ENCODE measurements at regions not wholly inside any gene's neighbourhood (a gene's known extent, or its start where the extent isn't known, plus 50 kb on each side); places are given as distances from the start of the nearest gene placed in this dataset.

- Histone ChIP-seq H3K4me2 (no peak overlapping the region), H3K36me3 (no peaks in the 10 kb centered on the region), H3K79me2 (ENCODE audit: low read depth) (no peaks in the 10 kb centered on the region), H3K9me3 (ENCODE audit: low read depth) (no peaks in the 10 kb centered on the region), H3K27ac (no peak overlapping the region), H3F3A (ENCODE audit: low read depth) (peaks cover 11% of the 10 kb centered on the region), H3K4me3 (no peak overlapping the region), H4K20me1 (ENCODE audit: low read depth) (peaks cover 8% of the 10 kb centered on the region), H3K9ac (no peak overlapping the region), H3K4me1 (peaks cover 13% of the 10 kb centered on the region), H3K27me3 (no peaks in the 10 kb centered on the region), H2AFZ (replicated peaks) (no peak overlapping the region)
- DNase-seq (ENCODE audit: low spot score) = no peak
- H3K27ac Mint-ChIP-seq = no peak overlapping the region
- no peak overlapping the region for H3K4me3 Mint-ChIP-seq
- H3K27me3 Mint-ChIP-seq (ENCODE audit: insufficient read depth, low read depth) = no peaks in the 10 kb centered on the region
- H3K4me1 Mint-ChIP-seq = peaks cover 11% of the 10 kb centered on the region
- peaks cover 9% of the 10 kb centered on the region for H3K36me3 Mint-ChIP-seq
- TF ChIP-seq EZH2 (IDR thresholded peaks at IDR 0.05) (no peak), CTCF (IDR thresholded peaks at IDR 0.05) (no peak), EZH2phosphoT487 (IDR thresholded peaks at IDR 0.05) (no peak)
- H3K9me3 Mint-ChIP-seq = no peaks in the 10 kb centered on the region
These were observed 168.9 kb downstream of the AASDH start for GRCh38 chr4:56218230-56218895.

GRCh38 chr4:56217343-56217890 is 169.9 kb downstream of the AASDH start:
- Histone ChIP-seq H4K20me1 (ENCODE audit: low read depth) (peaks cover 8% of the 10 kb centered on the region), H2AFZ (replicated peaks) (no peak overlapping the region), H3K27ac (no peak overlapping the region), H3F3A (ENCODE audit: low read depth) (peaks cover 11% of the 10 kb centered on the region), H3K9me3 (ENCODE audit: low read depth) (no peaks in the 10 kb centered on the region), H3K4me1 (peaks cover 13% of the 10 kb centered on the region), H3K79me2 (ENCODE audit: low read depth) (no peaks in the 10 kb centered on the region), H3K4me3 (no peak overlapping the region), H3K4me2 (no peak overlapping the region), H3K27me3 (no peaks in the 10 kb centered on the region), H3K36me3 (no peaks in the 10 kb centered on the region), H3K9ac (no peak overlapping the region)
- Mint-ChIP-seq H3K36me3 (peaks cover 9% of the 10 kb centered on the region), H3K27me3 (ENCODE audit: insufficient read depth, low read depth) (no peaks in the 10 kb centered on the region), H3K4me1 (peaks cover 11% of the 10 kb centered on the region), H3K27ac (no peak overlapping the region), H3K4me3 (no peak overlapping the region), H3K9me3 (no peaks in the 10 kb centered on the region)
- no peak for DNase-seq (ENCODE audit: low spot score)
- TF ChIP-seq EZH2phosphoT487 (IDR thresholded peaks at IDR 0.05) (no peak), CTCF (IDR thresholded peaks at IDR 0.05) (no peak), EZH2 (IDR thresholded peaks at IDR 0.05) (no peak)

GRCh38 chr4:56215901-56216300 is 171.4 kb downstream of the AASDH start:
- no peaks in the 10 kb centered on the region for H3K27me3 ChIP-seq
- peaks cover 11% of the 10 kb centered on the region for H3F3A ChIP-seq (ENCODE audit: low read depth)
- TF ChIP-seq EZH2phosphoT487 (IDR thresholded peaks at IDR 0.05) (no peak), CTCF (IDR thresholded peaks at IDR 0.05) (no peak), EZH2 (IDR thresholded peaks at IDR 0.05) (no peak)
- no peaks in the 10 kb centered on the region for H3K79me2 ChIP-seq (ENCODE audit: low read depth)
- H4K20me1 ChIP-seq (ENCODE audit: low read depth) = peaks cover 5% of the 10 kb centered on the region
- Mint-ChIP-seq H3K9me3 (peaks cover 5% of the 10 kb centered on the region), H3K4me3 (no peak overlapping the region), H3K36me3 (peaks cover 12% of the 10 kb centered on the region), H3K4me1 (peaks cover 11% of the 10 kb centered on the region), H3K27ac (no peak overlapping the region), H3K27me3 (ENCODE audit: insufficient read depth, low read depth) (no peaks in the 10 kb centered on the region)
- DNase-seq (ENCODE audit: low spot score) = no peak
- no peak overlapping the region for H3K9ac ChIP-seq
- H3K4me2 ChIP-seq = no peak overlapping the region
- H3K9me3 ChIP-seq (ENCODE audit: low read depth) = no peaks in the 10 kb centered on the region
- H3K4me1 ChIP-seq = peaks cover 22% of the 10 kb centered on the region
- H3K27ac ChIP-seq = no peak overlapping the region
- no peak overlapping the region for H3K4me3 ChIP-seq
- H3K36me3 ChIP-seq = no peaks in the 10 kb centered on the region
- H2AFZ ChIP-seq (replicated peaks) = no peak overlapping the region
